Vagina (tissue), 2 donors: ENCODE measurements at regions not wholly inside any gene's neighbourhood (a gene's known extent, or its start where the extent isn't known, plus 50 kb on each side); places are given as distances from the start of the nearest gene placed in this dataset.

Experiments
- DNase-seq, 2 donors: peaks; one replicate each; pipeline ENCODE4 v3.0.0-alpha.2; 2017; ENCODE audit errors: extremely low spot score in 2 of 2
- H3K27ac ChIP-seq: fragments of 200-600 bp; sonication (generic); one replicate; pipeline ENCODE4 v1.5.1; 2019
- H3K27me3 ChIP-seq: fragments of 200-600 bp; sonication (generic); one replicate; pipeline ENCODE4 v1.5.1; 2019
- H3K36me3 ChIP-seq, 2 donors: fragments of 200-600 bp; sonication (generic); one replicate each; pipeline ENCODE4 v1.5.1; 2017 to 2019
- H3K4me1 ChIP-seq: fragments of 200-600 bp; sonication (generic); one replicate; pipeline ENCODE4 v1.5.1; 2019
- H3K4me3 ChIP-seq, 2 donors: fragments of 200-600 bp; sonication (generic); 1 replicate in 1 of 2; 2 replicates in 1 of 2; pipeline ENCODE4 v1.5.1; 2016 to 2019
- H3K9me3 ChIP-seq: fragments of 200-600 bp; sonication (generic); one replicate; pipeline ENCODE4 v1.5.1; 2019
- POLR2A ChIP-seq, 2 donors: fragments of 450-650 bp; IDR thresholded peaks; one replicate each; pipeline ENCODE4 v1.6.1; 2017; ENCODE audit warnings: antibody characterized with exemption in 2 of 2, mild to moderate bottlenecking in 2 of 2, moderate library complexity in 2 of 2
- POLR2AphosphoS5 ChIP-seq, 2 donors: sonication (generic); formaldehyde crosslinking; IDR thresholded peaks; one replicate each; pipeline ENCODE4 v1.9.0; 2017; ENCODE audit warnings: antibody characterized with exemption in 2 of 2, mild to moderate bottlenecking in 2 of 2, low read depth in 1 of 2; ENCODE audit not compliant: insufficient read depth in 1 of 2
- intact Hi-C: fragments of 100-400 bp; cut with DNase I; formaldehyde crosslinking; loops from one replicate; pipeline ENCODE4 v1.15.1; 2023
- TF ChIP-seq, protein P1 (sequence below), 3 experiments: fragments of 450-650 bp in 2 of 3; fragments of 200-600 bp in 1 of 3; sonication (generic) in 1 of 3; IDR thresholded peaks; one replicate each; pipeline ENCODE4 v1.5.1; 2017 to 2019; ENCODE audit warnings: antibody characterized with exemption in 3 of 3, mild to moderate bottlenecking in 2 of 3, moderate library complexity in 2 of 3

DNA sequence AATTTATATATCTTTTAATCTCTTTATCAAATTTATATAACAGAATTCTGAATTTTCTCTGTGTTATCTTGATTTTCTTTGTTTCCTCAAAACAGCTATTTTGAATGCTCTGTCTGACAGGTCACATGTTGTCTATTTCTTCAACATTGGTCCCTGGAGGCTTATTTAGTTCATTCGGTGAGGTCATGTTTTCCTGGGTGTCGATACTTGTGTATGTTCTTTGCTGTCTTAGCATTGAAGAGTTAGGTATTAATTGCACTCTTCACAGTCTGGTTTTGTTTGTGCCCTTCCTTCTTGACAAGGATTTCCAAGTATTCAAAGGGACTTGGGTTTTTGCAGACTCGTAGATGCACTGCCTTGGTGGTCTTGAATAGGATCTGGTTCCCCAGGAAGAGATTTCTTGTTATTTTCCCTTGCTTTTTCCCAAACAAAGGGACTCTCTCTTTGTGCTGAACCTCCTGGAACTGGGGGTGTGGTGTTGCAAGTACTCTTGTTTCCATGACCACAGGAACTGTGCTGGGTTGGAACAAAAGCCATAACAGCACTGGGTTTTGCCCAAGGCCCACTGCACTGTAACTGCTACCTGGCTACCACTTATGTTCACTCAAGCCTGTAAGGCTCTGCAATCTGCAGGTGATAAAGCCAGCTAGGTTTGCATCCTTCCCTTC, 1483.0 kb downstream of the CDH8 start:
- DNase-seq, result no peak
- intact Hi-C loops, result no loop called here

DNA sequence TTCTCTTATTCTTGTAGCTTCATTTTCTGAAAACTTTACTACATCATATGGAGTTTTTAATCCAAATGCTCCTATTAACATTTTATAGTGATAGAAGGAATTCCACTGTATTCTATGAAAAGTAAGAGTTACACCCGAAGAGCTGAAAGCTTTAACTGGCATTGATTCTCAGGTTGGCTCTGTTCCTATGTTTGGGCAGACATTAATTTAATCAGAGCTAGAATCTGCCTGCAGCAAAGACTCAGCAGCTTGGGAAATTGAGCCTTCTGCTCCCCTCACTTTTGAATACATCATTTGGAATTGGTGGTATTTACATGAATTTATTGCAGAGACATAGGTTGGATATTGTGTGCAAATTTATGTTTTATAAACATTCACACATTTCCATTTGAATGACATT, 1494.7 kb downstream of the CDH8 start:
- no peaks in the 10 kb centered on the region for H3K4me1 ChIP-seq
- no peak for DNase-seq
- H3K36me3 ChIP-seq, result no peaks in the 10 kb centered on the region
- intact Hi-C loops, result no loop called here
- no peaks in the 10 kb centered on the region for H3K27me3 ChIP-seq
- no peak overlapping the region for H3K27ac ChIP-seq
- H3K4me3 ChIP-seq, result no peak overlapping the region
- H3K9me3 ChIP-seq, result no peaks in the 10 kb centered on the region
- no peak for TF ChIP-seq POLR2AphosphoS5 (IDR thresholded peaks at IDR 0.05; ENCODE audit: insufficient read depth in 1 of 2, low read depth in 1 of 2)
- TF ChIP-seq, protein P1, sequence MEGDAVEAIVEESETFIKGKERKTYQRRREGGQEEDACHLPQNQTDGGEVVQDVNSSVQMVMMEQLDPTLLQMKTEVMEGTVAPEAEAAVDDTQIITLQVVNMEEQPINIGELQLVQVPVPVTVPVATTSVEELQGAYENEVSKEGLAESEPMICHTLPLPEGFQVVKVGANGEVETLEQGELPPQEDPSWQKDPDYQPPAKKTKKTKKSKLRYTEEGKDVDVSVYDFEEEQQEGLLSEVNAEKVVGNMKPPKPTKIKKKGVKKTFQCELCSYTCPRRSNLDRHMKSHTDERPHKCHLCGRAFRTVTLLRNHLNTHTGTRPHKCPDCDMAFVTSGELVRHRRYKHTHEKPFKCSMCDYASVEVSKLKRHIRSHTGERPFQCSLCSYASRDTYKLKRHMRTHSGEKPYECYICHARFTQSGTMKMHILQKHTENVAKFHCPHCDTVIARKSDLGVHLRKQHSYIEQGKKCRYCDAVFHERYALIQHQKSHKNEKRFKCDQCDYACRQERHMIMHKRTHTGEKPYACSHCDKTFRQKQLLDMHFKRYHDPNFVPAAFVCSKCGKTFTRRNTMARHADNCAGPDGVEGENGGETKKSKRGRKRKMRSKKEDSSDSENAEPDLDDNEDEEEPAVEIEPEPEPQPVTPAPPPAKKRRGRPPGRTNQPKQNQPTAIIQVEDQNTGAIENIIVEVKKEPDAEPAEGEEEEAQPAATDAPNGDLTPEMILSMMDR (IDR thresholded peaks at IDR 0.05), result no peak
- TF ChIP-seq POLR2A (IDR thresholded peaks at IDR 0.05), result no peak

More for the DNA sequence above, 1483.0 kb downstream of the CDH8 start:
- Histone ChIP-seq H3K9me3 (no peaks in the 10 kb centered on the region), H3K27ac (no peak overlapping the region), H3K4me3 (no peak overlapping the region), H3K4me1 (no peaks in the 10 kb centered on the region), H3K27me3 (no peaks in the 10 kb centered on the region), H3K36me3 (no peaks in the 10 kb centered on the region)
- TF ChIP-seq, protein P1 (IDR thresholded peaks at IDR 0.05), result no peak
- no peak for TF ChIP-seq POLR2A (IDR thresholded peaks at IDR 0.05)
- TF ChIP-seq POLR2AphosphoS5 (IDR thresholded peaks at IDR 0.05; ENCODE audit: insufficient read depth in 1 of 2, low read depth in 1 of 2), result no peak

DNA sequence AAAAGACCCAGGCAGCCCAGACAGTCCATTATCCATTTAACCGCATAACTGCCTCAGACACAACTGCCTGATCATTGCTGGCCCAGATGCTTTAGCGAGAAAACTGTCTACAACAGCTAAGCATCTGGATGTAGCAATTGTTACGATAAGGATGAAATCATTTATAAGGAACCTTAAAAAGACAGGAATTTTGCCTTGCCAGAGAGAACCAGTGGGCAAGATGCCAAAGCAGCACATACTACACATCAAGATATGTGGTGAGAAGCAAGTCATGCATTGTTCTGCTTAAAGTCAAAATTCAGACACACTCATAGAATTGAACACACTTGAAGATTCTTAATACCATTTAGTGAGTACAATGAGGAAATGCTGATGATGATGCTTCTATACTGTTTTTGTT, 1525.3 kb downstream of the CDH8 start:
- H3K36me3 ChIP-seq, result no peaks in the 10 kb centered on the region
- DNase-seq, result no peak
- no peak overlapping the region for H3K27ac ChIP-seq
- H3K4me3 ChIP-seq, result no peak overlapping the region
- H3K9me3 ChIP-seq, result no peaks in the 10 kb centered on the region
- intact Hi-C loops, result no loop called here
- no peaks in the 10 kb centered on the region for H3K27me3 ChIP-seq
- TF ChIP-seq, protein P1 (IDR thresholded peaks at IDR 0.05), result no peak
- TF ChIP-seq POLR2A (IDR thresholded peaks at IDR 0.05), result no peak
- TF ChIP-seq POLR2AphosphoS5 (IDR thresholded peaks at IDR 0.05; ENCODE audit: insufficient read depth in 1 of 2, low read depth in 1 of 2), result no peak
- H3K4me1 ChIP-seq, result no peaks in the 10 kb centered on the region

DNA sequence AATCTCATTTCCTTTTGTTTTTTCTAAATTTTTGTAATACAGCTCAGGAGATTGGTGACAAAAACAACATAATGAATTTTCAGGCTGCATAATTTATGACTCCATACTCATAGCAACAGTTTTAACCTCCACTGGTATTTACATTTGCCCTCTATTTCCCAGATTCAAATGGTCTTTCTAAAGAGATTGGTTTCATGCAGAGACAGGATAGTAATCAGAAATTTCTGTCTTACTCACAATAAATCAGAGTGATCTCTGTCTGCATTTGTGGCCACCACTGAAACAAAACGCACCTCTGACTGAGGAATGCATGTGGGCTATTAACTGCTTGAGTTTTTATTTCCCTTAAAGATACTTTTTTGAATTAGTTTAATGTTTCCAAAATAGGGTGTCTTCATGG, 1526.0 kb downstream of the CDH8 start:
- Histone ChIP-seq H3K4me3 (no peak overlapping the region), H3K4me1 (no peaks in the 10 kb centered on the region), H3K9me3 (no peaks in the 10 kb centered on the region), H3K27me3 (no peaks in the 10 kb centered on the region), H3K27ac (no peak overlapping the region), H3K36me3 (no peaks in the 10 kb centered on the region)
- no peak for DNase-seq
- intact Hi-C loops, result no loop called here
- TF ChIP-seq POLR2AphosphoS5 (IDR thresholded peaks at IDR 0.05; ENCODE audit: insufficient read depth in 1 of 2, low read depth in 1 of 2) (no peak), POLR2A (IDR thresholded peaks at IDR 0.05) (no peak)
- TF ChIP-seq, protein P1 (IDR thresholded peaks at IDR 0.05), result no peak

DNA sequence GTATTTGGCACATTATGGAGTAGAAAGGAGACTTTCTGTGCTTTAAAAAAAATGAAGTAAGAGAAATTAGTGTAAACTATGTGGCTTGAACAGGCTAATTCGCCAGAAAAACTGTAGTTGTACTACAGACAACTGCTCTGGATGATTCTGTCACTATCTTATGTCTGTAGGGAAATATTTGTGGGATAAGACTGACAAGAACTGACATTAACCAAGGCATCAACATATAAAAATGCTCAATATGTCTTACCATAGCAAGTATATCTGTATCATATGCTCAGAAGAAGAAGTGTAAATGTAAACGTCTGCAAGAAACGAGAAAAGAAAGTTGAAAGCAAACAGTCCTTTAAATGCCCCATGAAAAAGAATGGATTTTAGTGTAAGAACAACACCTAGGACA, 1545.0 kb downstream of the CDH8 start:
- TF ChIP-seq POLR2AphosphoS5 (IDR thresholded peaks at IDR 0.05; ENCODE audit: insufficient read depth in 1 of 2, low read depth in 1 of 2) (no peak), POLR2A (IDR thresholded peaks at IDR 0.05) (no peak)
- TF ChIP-seq, protein P1 (IDR thresholded peaks at IDR 0.05), result no peak
- no peak for DNase-seq
- Histone ChIP-seq H3K4me1 (no peaks in the 10 kb centered on the region), H3K27ac (no peak overlapping the region), H3K9me3 (no peaks in the 10 kb centered on the region), H3K4me3 (no peak overlapping the region), H3K36me3 (no peaks in the 10 kb centered on the region), H3K27me3 (no peaks in the 10 kb centered on the region)
- intact Hi-C loops, result no loop called here
